ENCODE measurements at regions not wholly inside any gene's neighbourhood (a gene's known extent, or its start where the extent isn't known, plus 50 kb on each side); places are given as distances from the start of the nearest gene placed in this dataset.
A peak's percentile ranks its signal among the peaks of the same experiment; 100 is the strongest.

DNA sequence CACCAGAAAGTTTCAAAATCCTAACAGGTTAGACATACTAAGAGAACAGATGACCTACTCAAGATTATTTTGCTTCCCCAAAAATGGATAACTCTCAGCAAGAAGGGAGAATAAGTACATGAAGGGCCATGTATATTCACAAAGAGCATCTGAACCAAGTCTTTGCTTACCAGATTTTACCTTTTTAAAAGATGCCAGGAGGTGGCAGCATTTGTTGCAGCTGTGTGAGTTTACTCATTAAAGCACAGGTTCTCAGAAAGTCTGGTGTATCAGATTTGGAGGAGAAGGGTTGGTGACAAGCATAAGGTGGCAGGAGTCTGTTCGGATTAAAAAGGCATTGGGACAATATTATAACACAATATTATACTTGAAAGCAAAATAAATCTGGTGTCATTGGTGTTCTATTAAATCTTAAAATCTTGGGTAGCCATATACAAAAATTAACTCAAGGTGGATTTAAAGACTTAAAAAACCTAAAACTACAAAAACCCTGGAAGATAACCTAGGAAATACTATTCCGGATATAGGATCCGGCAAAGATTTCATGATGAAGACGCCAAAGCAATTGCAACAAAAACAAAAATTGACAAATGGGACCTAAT is 51.3 kb upstream of the NFKB1 start:
- Histone ChIP-seq H3K4ac (replicated peaks; ENCODE audit: insufficient read length, low read depth, low read length) (no peak overlapping the region), H4K91ac (replicated peaks; ENCODE audit: insufficient read length, low read length) (no peak overlapping the region), H4K20me1 (replicated peaks in 1 of 2; ENCODE audit: control insufficient read depth in 1 of 2, insufficient read depth in 2 of 2, low read length in 2 of 2) (no peaks in the 10 kb centered on the region), H3K27me3 (replicated peaks in 1 of 4; ENCODE audit: control insufficient read depth in 3 of 4, extremely low read depth in 1 of 4, insufficient read depth in 3 of 4, low read length in 3 of 4) (no peaks in the 10 kb centered on the region), H3K23me2 (ENCODE audit: low read depth, low read length) (no peaks in the 10 kb centered on the region), H3K4me3 (ENCODE audit: extremely low read depth in 1 of 4, insufficient read depth in 2 of 4, low read depth in 3 of 4, low read length in 4 of 4) (no peak overlapping the region), H2BK12ac (ENCODE audit: low read depth, low read length) (no peak overlapping the region), H3K23ac (ENCODE audit: insufficient read length) (no peak overlapping the region), H3K27ac (ENCODE audit: low read depth, low read length) (no peak overlapping the region), H3K4me2 (ENCODE audit: insufficient read depth in 1 of 2, low read depth in 2 of 2, low read length in 2 of 2) (no peak overlapping the region), H3K36me3 (ENCODE audit: control insufficient read depth in 2 of 4, insufficient read depth in 4 of 4, low read length in 3 of 4) (no peaks in the 10 kb centered on the region), H2BK15ac (ENCODE audit: low read length) (no peak overlapping the region), H3K9ac (replicated peaks in 1 of 4; ENCODE audit: extremely low read depth in 1 of 4, low read depth in 3 of 4, low read length in 3 of 4) (no peak overlapping the region), H2BK5ac (ENCODE audit: low read depth, low read length) (no peak overlapping the region), H3K79me2 (ENCODE audit: control insufficient read depth in 1 of 2, insufficient read depth in 2 of 2, low read length in 2 of 2) (no peaks in the 10 kb centered on the region), H3K18ac (ENCODE audit: extremely low read depth, low read length) (no peak overlapping the region), H3K56ac (replicated peaks; ENCODE audit: insufficient read length, low read depth, low read length) (no peak overlapping the region), H3K9me3 (ENCODE audit: insufficient read depth in 2 of 2, low read depth in 1 of 2, low read length in 1 of 2) (no peaks in the 10 kb centered on the region), H3K14ac (ENCODE audit: insufficient read length) (no peak overlapping the region), H4K8ac (ENCODE audit: extremely low read depth, insufficient read depth, low read length) (no peak overlapping the region), H2AK5ac (ENCODE audit: low read depth, low read length) (no peak overlapping the region), H3K4me1 (replicated peaks in 1 of 4; ENCODE audit: control insufficient read depth in 3 of 4, insufficient read depth in 4 of 4, low read length in 3 of 4) (no peaks in the 10 kb centered on the region; a peak in 1 of 7 replicates), H2BK20ac (ENCODE audit: low read length) (no peak overlapping the region), H2AFZ (ENCODE audit: low read length) (no peak overlapping the region), H3K79me1 (ENCODE audit: low read depth, low read length) (no peaks in the 10 kb centered on the region), H2BK120ac (replicated peaks; ENCODE audit: low read depth, low read length) (no peak overlapping the region), H4K5ac (ENCODE audit: insufficient read length, low read depth, low read length) (no peak overlapping the region)
- 73% methylated on average over 4 of the region's 4 CpGs; no CpG with 5 or more reads in 1 of the 2 experiments for WGBS, 2 experiments (ENCODE audit: extremely low coverage in 1 of 2, insufficient coverage in 1 of 2, insufficient read length in 1 of 2, insufficient replicate concordance in 2 of 2, low coverage in 1 of 2, low lambda C conversion rate in 2 of 2, missing lambda C conversion rate in 1 of 2)
- CTCF ChIA-PET (ENCODE audit: partially characterized antibody) = interaction anchor here (0.7 to 1.9 kb wide), 6 partner anchors 12 to 615 kb away, joined by 3 to 9 read pairs (median 4); no protein-coding TSS in a partner anchor
- POLR2A ChIA-PET (ENCODE audit: partially characterized antibody) = no interaction called here
- TF ChIP-seq RAD21 (IDR thresholded peaks at IDR 0.05 in 1 of 2, conservative IDR thresholded peaks at IDR 0.05 in 1 of 2; ENCODE audit: low read depth in 2 of 2, low read length in 2 of 2) (peak; percentile 86 to 91), SIN3A (conservative IDR thresholded peaks at IDR 0.05 in 1 of 2, IDR thresholded peaks at IDR 0.05 in 1 of 2; ENCODE audit: low read depth in 1 of 2, low read length in 2 of 2) (no peak), MAFK (IDR thresholded peaks at IDR 0.05; ENCODE audit: low read depth, low read length) (no peak)
- TF ChIP-seq, protein P1, sequence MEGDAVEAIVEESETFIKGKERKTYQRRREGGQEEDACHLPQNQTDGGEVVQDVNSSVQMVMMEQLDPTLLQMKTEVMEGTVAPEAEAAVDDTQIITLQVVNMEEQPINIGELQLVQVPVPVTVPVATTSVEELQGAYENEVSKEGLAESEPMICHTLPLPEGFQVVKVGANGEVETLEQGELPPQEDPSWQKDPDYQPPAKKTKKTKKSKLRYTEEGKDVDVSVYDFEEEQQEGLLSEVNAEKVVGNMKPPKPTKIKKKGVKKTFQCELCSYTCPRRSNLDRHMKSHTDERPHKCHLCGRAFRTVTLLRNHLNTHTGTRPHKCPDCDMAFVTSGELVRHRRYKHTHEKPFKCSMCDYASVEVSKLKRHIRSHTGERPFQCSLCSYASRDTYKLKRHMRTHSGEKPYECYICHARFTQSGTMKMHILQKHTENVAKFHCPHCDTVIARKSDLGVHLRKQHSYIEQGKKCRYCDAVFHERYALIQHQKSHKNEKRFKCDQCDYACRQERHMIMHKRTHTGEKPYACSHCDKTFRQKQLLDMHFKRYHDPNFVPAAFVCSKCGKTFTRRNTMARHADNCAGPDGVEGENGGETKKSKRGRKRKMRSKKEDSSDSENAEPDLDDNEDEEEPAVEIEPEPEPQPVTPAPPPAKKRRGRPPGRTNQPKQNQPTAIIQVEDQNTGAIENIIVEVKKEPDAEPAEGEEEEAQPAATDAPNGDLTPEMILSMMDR (IDR thresholded peaks at IDR 0.05; ENCODE audit: control extremely low read depth in 1 of 3, insufficient read depth in 1 of 3, low read depth in 1 of 3, low read length in 3 of 3) = peak in 2 of 3 experiments; percentile 71 to 77; a peak in 3 of 4 replicates
- FAIRE-seq (peak; percentile 91), DNase-seq (ENCODE audit: low read depth in 1 of 2, low spot score in 2 of 2) (no peak)

All from H1 (cell line).